ENCODE measurements at regions not wholly inside any gene's neighbourhood (a gene's known extent, or its start where the extent isn't known, plus 50 kb on each side); places are given as distances from the start of the nearest gene placed in this dataset.

GRCh38 chr6:156686301-156686994 lies 90.7 kb upstream of the ARID1B start:
- H3K4me3 Mint-ChIP-seq = peak overlapping the region; percentile 81
- H3K36me3 Mint-ChIP-seq (ENCODE audit: low read depth) = no peaks in the 10 kb centered on the region
- peak overlapping the region; percentile 90 for H3K27ac Mint-ChIP-seq
- DNase-seq (ENCODE audit: low spot score) (peak; percentile 78), ATAC-seq (peak; percentile 65)
- TF ChIP-seq ZNF114 (CRISPR knock-in tag; IDR thresholded peaks at IDR 0.05) (no peak), EZH2 (IDR thresholded peaks at IDR 0.05; ENCODE audit: low read depth, unreplicated experiment) (no peak), CREB1 (CRISPR knock-in tag; IDR thresholded peaks at IDR 0.05; ENCODE audit: low read depth) (peak; percentile 60), CTCF (conservative IDR thresholded peaks at IDR 0.05; ENCODE audit: low read depth in 2 of 2) (peak; percentile 11 to 41; a peak in 2 of 4 replicates), ZNF462 (CRISPR knock-in tag; IDR thresholded peaks at IDR 0.05) (no peak)
- Histone ChIP-seq H3K27me3 (ENCODE audit: insufficient read depth) (peaks cover 9% of the 10 kb centered on the region), H3K4me1 (ENCODE audit: insufficient read depth) (peaks cover 14% of the 10 kb centered on the region), H3K9me2 (ENCODE audit: insufficient read depth) (peaks cover 6% of the 10 kb centered on the region; the same call in 1 of the 2 replicates), H4K20me1 (replicated peaks; ENCODE audit: insufficient read depth) (no peaks in the 10 kb centered on the region), H3K27ac (ENCODE audit: low read depth) (peak overlapping the region; percentile 89), H3F3A (replicated peaks; ENCODE audit: low read depth) (no peaks in the 10 kb centered on the region), H3K36me3 (ENCODE audit: insufficient read depth) (no peaks in the 10 kb centered on the region), H3K4me3 (peak overlapping the region; percentile 89), H3K79me2 (replicated peaks; ENCODE audit: insufficient read depth) (no peaks in the 10 kb centered on the region), H2AFZ (peak overlapping the region; percentile 25), H3K4me2 (peak overlapping the region; percentile 75)
- H3K4me1 Mint-ChIP-seq = peaks cover 24% of the 10 kb centered on the region
- H3K27me3 Mint-ChIP-seq (ENCODE audit: insufficient read depth, low read depth, poor library complexity) = peaks cover 2% of the 10 kb centered on the region
- no peaks in the 10 kb centered on the region; the same call in 2 of the 3 replicates for H3K9me3 Mint-ChIP-seq

Data from GM23338 (cell line).